Heart left ventricle (tissue), 13 donors: ENCODE measurements at regions not wholly inside any gene's neighbourhood (a gene's known extent, or its start where the extent isn't known, plus 50 kb on each side); places are given as distances from the start of the nearest gene placed in this dataset.

ENCODE experiments used
- POLR2A ChIP-seq, 2 donors: fragments of 450-650 bp; IDR thresholded peaks; one replicate each; pipeline ENCODE4 v1.6.1; 2017; ENCODE audit warnings: antibody characterized with exemption in 2 of 2, mild to moderate bottlenecking in 2 of 2, moderate library complexity in 2 of 2
- TF ChIP-seq, protein P1 (sequence below), 12 donors: fragments of 200-600 bp; sonication (generic) in 4 of 12; IDR thresholded peaks; one replicate each; pipeline versions ENCODE4 v1.5.0 to v1.8.0; 2018 to 2022; ENCODE audit warnings: antibody characterized with exemption in 12 of 12, mild to moderate bottlenecking in 5 of 12
- donor health status: ischemic (EF 13 %, LVEDD 7.1; RV severe dilation, severe dysfunction).
- donor health status: DM: no; HTN: yes; CAD: no.
- donor health status: DM: no; HTN: no; CAD: no.
- donor health status: ischemic (EF 25% LVEDD 6.9; RV normal size, moderate dysfunction).
- donor health status: ischemic (EF 25% LVEDD 5.7; RV mildly dilated, moderate dysfunction).
- donor health status: ischemic (EF 35%, LVEDD 5.7; RV mildly dilated, moderate dysfunction).
- donor health status: nonischemic (EF 11% LVEDD 7.7; RV severe dilation, severe dysfunction).
- donor health status: DM: yes; HTN: yes; CAD: no.
- donor health status: PGD.
- donor health status: ischemic (EF 29% LVEDD 5.4; RV normal size, mild dysfunction).
- donor health status: nonischemic (EF 23%, LVEDD 6.1; RV moderate dilation, normal function).

DNA sequence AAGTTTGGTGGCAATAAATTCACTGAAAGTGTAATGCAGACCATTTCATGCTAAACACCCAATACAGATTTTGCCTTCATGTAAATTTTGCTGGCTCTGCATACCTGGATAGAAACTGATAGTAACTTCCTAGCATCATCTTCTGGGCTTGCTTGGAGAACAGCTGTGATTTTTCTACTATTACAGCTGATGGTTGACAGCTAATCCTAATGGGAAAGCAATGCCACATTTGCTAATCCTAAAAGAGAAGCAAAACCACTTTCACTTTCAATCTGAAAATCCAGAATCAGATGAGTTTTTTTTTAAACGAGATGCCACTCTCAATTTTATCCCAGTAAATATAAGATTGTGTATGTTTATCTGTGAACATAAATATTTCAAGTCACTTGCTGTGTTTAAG lies 1035.9 kb downstream of the TRHDE start:
- TF ChIP-seq, protein P1, sequence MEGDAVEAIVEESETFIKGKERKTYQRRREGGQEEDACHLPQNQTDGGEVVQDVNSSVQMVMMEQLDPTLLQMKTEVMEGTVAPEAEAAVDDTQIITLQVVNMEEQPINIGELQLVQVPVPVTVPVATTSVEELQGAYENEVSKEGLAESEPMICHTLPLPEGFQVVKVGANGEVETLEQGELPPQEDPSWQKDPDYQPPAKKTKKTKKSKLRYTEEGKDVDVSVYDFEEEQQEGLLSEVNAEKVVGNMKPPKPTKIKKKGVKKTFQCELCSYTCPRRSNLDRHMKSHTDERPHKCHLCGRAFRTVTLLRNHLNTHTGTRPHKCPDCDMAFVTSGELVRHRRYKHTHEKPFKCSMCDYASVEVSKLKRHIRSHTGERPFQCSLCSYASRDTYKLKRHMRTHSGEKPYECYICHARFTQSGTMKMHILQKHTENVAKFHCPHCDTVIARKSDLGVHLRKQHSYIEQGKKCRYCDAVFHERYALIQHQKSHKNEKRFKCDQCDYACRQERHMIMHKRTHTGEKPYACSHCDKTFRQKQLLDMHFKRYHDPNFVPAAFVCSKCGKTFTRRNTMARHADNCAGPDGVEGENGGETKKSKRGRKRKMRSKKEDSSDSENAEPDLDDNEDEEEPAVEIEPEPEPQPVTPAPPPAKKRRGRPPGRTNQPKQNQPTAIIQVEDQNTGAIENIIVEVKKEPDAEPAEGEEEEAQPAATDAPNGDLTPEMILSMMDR (IDR thresholded peaks at IDR 0.05): no peak
- no peak for TF ChIP-seq POLR2A (IDR thresholded peaks at IDR 0.05)
